Breast epithelium (tissue), 4 donors: ENCODE measurements at regions not wholly inside any gene's neighbourhood (a gene's known extent, or its start where the extent isn't known, plus 50 kb on each side); places are given as distances from the start of the nearest gene placed in this dataset.

Source experiments
- DNase-seq, 2 donors: peaks; one replicate each; pipeline ENCODE4 v3.0.0-alpha.2; 2019; ENCODE audit warnings: low spot score in 2 of 2
- H3K27ac ChIP-seq, 2 donors: fragments of 200-600 bp; sonication (generic) in 1 of 2; one replicate each; pipeline ENCODE4 v1.5.1; 2016 to 2019; ENCODE audit warnings: mild to moderate bottlenecking in 1 of 2
- H3K27me3 ChIP-seq, 2 donors: fragments of 200-600 bp; sonication (generic) in 1 of 2; one replicate each; pipeline versions ENCODE4 v1.5.1 to v1.6.0; 2017 to 2019; ENCODE audit warnings: control low read depth in 1 of 2, mild to moderate bottlenecking in 1 of 2
- H3K36me3 ChIP-seq: fragments of 200-600 bp; one replicate; pipeline ENCODE4 v1.5.1; 2019
- H3K4me1 ChIP-seq, 2 donors: fragments of 200-600 bp; sonication (generic); one replicate each; pipeline ENCODE4 v1.5.1; 2016 to 2019; ENCODE audit warnings: control low read depth in 1 of 2
- H3K4me3 ChIP-seq, 3 donors: fragments of 200-600 bp; sonication (generic); 1 replicate in 2 of 3; 2 replicates in 1 of 3; pipeline ENCODE4 v1.5.1; 2016 to 2019; ENCODE audit warnings: mild to moderate bottlenecking in 3 of 3, moderate library complexity in 2 of 3
- H3K9me3 ChIP-seq, 2 donors: fragments of 200-600 bp; sonication (generic) in 1 of 2; one replicate each; pipeline ENCODE4 v1.5.1; 2016 to 2019; ENCODE audit warnings: control low read depth in 1 of 2
- POLR2A ChIP-seq: fragments of 450-650 bp; IDR thresholded peaks from one replicate; pipeline ENCODE4 v1.6.1; 2016; ENCODE audit warnings: antibody characterized with exemption, mild to moderate bottlenecking, moderate library complexity
- POLR2AphosphoS5 ChIP-seq, 3 donors: sonication (generic); formaldehyde crosslinking; IDR thresholded peaks; one replicate each; pipeline ENCODE4 v1.6.1; 2017; ENCODE audit warnings: antibody characterized with exemption in 3 of 3
- intact Hi-C: fragments of 100-400 bp; cut with DNase I; formaldehyde crosslinking; loops from one replicate; pipeline ENCODE4 v1.15.1; 2023; ENCODE audit warnings: low total_unique reads
- TF ChIP-seq, protein P1 (sequence below), 3 donors: fragments of 450-650 bp; IDR thresholded peaks; one replicate each; pipeline ENCODE4 v1.5.1; 2016 to 2017; ENCODE audit warnings: antibody characterized with exemption in 3 of 3, mild to moderate bottlenecking in 3 of 3, moderate library complexity in 3 of 3

GRCh38 chr20:16844406-16844805, 96.2 kb downstream of the OTOR start:
- H3K27me3 ChIP-seq, result no peaks in the 10 kb centered on the region
- DNase-seq, result no peak
- H3K9me3 ChIP-seq, result no peaks in the 10 kb centered on the region
- intact Hi-C loops, result no loop called here
- no peak overlapping the region for H3K27ac ChIP-seq
- no peak for TF ChIP-seq POLR2AphosphoS5 (IDR thresholded peaks at IDR 0.05)
- TF ChIP-seq, protein P1, sequence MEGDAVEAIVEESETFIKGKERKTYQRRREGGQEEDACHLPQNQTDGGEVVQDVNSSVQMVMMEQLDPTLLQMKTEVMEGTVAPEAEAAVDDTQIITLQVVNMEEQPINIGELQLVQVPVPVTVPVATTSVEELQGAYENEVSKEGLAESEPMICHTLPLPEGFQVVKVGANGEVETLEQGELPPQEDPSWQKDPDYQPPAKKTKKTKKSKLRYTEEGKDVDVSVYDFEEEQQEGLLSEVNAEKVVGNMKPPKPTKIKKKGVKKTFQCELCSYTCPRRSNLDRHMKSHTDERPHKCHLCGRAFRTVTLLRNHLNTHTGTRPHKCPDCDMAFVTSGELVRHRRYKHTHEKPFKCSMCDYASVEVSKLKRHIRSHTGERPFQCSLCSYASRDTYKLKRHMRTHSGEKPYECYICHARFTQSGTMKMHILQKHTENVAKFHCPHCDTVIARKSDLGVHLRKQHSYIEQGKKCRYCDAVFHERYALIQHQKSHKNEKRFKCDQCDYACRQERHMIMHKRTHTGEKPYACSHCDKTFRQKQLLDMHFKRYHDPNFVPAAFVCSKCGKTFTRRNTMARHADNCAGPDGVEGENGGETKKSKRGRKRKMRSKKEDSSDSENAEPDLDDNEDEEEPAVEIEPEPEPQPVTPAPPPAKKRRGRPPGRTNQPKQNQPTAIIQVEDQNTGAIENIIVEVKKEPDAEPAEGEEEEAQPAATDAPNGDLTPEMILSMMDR (IDR thresholded peaks at IDR 0.05), result no peak
- TF ChIP-seq POLR2A, result no peak
- H3K4me1 ChIP-seq, result no peaks in the 10 kb centered on the region
- no peaks in the 10 kb centered on the region for H3K36me3 ChIP-seq
- H3K4me3 ChIP-seq, result no peak overlapping the region

DNA sequence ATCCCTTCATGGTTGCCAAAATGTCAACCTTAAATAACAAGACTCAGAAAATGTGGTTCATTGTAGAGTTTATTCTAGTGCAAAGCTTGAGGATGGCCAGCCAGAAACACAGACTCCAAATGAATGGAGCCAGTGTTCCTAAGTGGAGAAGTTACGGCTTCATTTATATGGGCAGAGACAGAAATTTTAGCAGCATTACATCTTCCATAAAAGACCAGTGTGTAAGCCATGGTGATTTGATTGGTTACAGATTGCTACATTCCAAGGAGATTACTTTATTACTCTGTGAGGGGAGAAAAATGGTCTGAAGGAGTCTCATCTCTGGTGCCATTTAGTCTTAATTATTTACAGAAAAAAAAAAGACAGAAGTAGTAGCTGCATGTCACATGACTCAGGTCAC, 97.8 kb downstream of the OTOR start:
- no peak overlapping the region for H3K27ac ChIP-seq
- TF ChIP-seq, protein P1 (IDR thresholded peaks at IDR 0.05), result no peak
- no peak for TF ChIP-seq POLR2AphosphoS5 (IDR thresholded peaks at IDR 0.05)
- no peak for TF ChIP-seq POLR2A

GRCh38 chr20:16848061-16848460, 99.9 kb downstream of the OTOR start:
- H3K4me1 ChIP-seq, result no peaks in the 10 kb centered on the region
- H3K4me3 ChIP-seq, result no peak overlapping the region
- DNase-seq, result no peak
- TF ChIP-seq, protein P1 (IDR thresholded peaks at IDR 0.05), result no peak
- TF ChIP-seq POLR2A (no peak), POLR2AphosphoS5 (IDR thresholded peaks at IDR 0.05) (no peak)
- intact Hi-C loops, result no loop called here
- no peaks in the 10 kb centered on the region for H3K9me3 ChIP-seq
- no peaks in the 10 kb centered on the region for H3K27me3 ChIP-seq
- H3K36me3 ChIP-seq, result no peaks in the 10 kb centered on the region
- H3K27ac ChIP-seq, result no peak overlapping the region

More for the DNA sequence above, 97.8 kb downstream of the OTOR start:
- DNase-seq, result no peak
- intact Hi-C loops, result no loop called here
- H3K9me3 ChIP-seq, result no peaks in the 10 kb centered on the region
- H3K4me3 ChIP-seq, result no peak overlapping the region
- H3K36me3 ChIP-seq, result no peaks in the 10 kb centered on the region
- no peaks in the 10 kb centered on the region for H3K27me3 ChIP-seq
- no peaks in the 10 kb centered on the region for H3K4me1 ChIP-seq

- Histone ChIP-seq H3K9me3 (no peaks in the 10 kb centered on the region), H3K36me3 (no peaks in the 10 kb centered on the region), H3K4me1 (no peaks in the 10 kb centered on the region), H3K27ac (no peak overlapping the region), H3K4me3 (no peak overlapping the region), H3K27me3 (no peaks in the 10 kb centered on the region)
- no peak for DNase-seq
- intact Hi-C loops, result no loop called here
- TF ChIP-seq POLR2AphosphoS5 (IDR thresholded peaks at IDR 0.05) (no peak), POLR2A (no peak)
- TF ChIP-seq, protein P1 (IDR thresholded peaks at IDR 0.05), result no peak
Observed at GRCh38 chr20:16848526-16848925, 100.4 kb downstream of the OTOR start.

DNA sequence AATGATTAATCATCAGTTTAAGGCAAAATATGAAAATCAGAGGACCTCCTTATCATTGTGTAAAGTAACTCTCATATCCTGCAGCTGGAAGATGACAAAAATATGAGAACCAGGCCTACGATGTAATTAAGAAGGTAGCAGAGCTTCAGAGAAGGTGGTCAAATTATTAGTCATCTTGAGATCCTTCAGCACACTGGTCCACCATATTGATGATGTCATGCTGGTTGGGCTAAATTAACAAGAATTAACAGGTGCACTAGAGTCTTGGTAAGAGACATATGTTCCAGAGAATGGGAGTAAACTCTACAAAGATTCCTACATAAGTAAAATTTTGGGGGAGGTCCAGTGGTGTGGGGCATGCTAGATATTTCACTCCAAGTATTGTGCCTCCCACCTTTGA, 112.8 kb downstream of the OTOR start:
- Histone ChIP-seq H3K4me3 (no peak overlapping the region), H3K9me3 (no peaks in the 10 kb centered on the region), H3K27me3 (no peaks in the 10 kb centered on the region), H3K27ac (no peak overlapping the region), H3K36me3 (no peaks in the 10 kb centered on the region), H3K4me1 (no peaks in the 10 kb centered on the region)
- no peak for DNase-seq
- TF ChIP-seq POLR2AphosphoS5 (IDR thresholded peaks at IDR 0.05) (no peak), POLR2A (no peak)
- TF ChIP-seq, protein P1 (IDR thresholded peaks at IDR 0.05), result no peak
- intact Hi-C loops, result no loop called here
